Right atrium auricular region (tissue), 2 donors: ENCODE measurements at regions not wholly inside any gene's neighbourhood (a gene's known extent, or its start where the extent isn't known, plus 50 kb on each side); places are given as distances from the start of the nearest gene placed in this dataset.

Experiments used
- DNase-seq: peaks from one replicate; pipeline ENCODE4 v3.0.0-alpha.2; 2019; ENCODE audit warnings: low spot score
- H3K27ac ChIP-seq, 2 donors: fragments of 200-600 bp; sonication (generic); 1 replicate in 1 of 2; 2 replicates in 1 of 2; pipeline ENCODE4 v1.5.1; 2016 to 2019
- H3K27me3 ChIP-seq, 2 donors: fragments of 200-600 bp; sonication (generic); one replicate each; pipeline versions ENCODE4 v1.5.1 to v1.6.0; 2017 to 2019
- H3K36me3 ChIP-seq: fragments of 200-600 bp; sonication (generic); one replicate; pipeline ENCODE4 v1.5.1; 2016
- H3K4me1 ChIP-seq, 2 donors: fragments of 200-600 bp; sonication (generic); one replicate each; pipeline versions ENCODE4 v1.5.1 to v1.6.0; 2017 to 2019
- H3K4me3 ChIP-seq, 2 donors: fragments of 200-600 bp; sonication (generic); 1 replicate in 1 of 2; 2 replicates in 1 of 2; pipeline ENCODE4 v1.5.1; 2017 to 2019; ENCODE audit warnings: mild to moderate bottlenecking in 1 of 2, moderate library complexity in 1 of 2
- H3K9me3 ChIP-seq, 2 donors: fragments of 200-600 bp; sonication (generic); one replicate each; pipeline ENCODE4 v1.5.1; 2019
- CTCF ChIP-seq, 2 donors: fragments of 200-600 bp; sonication (generic); IDR thresholded peaks; one replicate each; pipeline ENCODE4 v1.5.1; 2019; ENCODE audit warnings: antibody characterized with exemption in 2 of 2

DNA sequence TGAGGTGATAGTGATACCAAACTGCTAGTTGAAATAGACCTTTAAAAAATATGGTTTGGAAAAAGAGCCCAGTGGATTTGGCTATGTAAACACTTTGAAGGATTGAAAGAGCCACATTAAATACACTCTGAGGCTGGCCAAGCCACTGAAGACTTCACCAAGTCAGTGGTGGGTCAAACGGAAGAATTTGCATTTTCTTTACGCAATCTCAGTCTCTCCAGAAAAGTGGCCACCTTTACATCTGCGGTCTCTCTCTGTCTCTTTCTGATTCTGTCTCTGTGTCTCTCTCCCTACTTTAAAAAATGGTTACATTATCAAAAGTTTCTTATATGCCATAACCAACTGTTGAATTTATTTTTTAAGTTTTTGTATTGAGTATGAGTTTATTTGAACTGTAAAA, 651.2 kb upstream of the PITX2 start:
- no peak overlapping the region for H3K27ac ChIP-seq
- no peak for TF ChIP-seq CTCF (IDR thresholded peaks at IDR 0.05)
- no peaks in the 10 kb centered on the region for H3K27me3 ChIP-seq
- no peak for DNase-seq
- no peak overlapping the region for H3K4me3 ChIP-seq
- peaks cover 0 to 7% of the 10 kb centered on the region in 2 donors for H3K4me1 ChIP-seq
- no peaks in the 10 kb centered on the region for H3K36me3 ChIP-seq
- H3K9me3 ChIP-seq = no peaks in the 10 kb centered on the region

GRCh38 chr4:111274486-111274885, 651.6 kb upstream of the PITX2 start:
- Histone ChIP-seq H3K4me3 (no peak overlapping the region), H3K9me3 (no peaks in the 10 kb centered on the region), H3K27me3 (no peaks in the 10 kb centered on the region), H3K27ac (no peak overlapping the region), H3K4me1 (peaks cover 0 to 4% of the 10 kb centered on the region in 2 donors), H3K36me3 (no peaks in the 10 kb centered on the region)
- TF ChIP-seq CTCF (IDR thresholded peaks at IDR 0.05) = no peak
- no peak for DNase-seq

- Histone ChIP-seq H3K9me3 (no peaks in the 10 kb centered on the region), H3K27ac (no peak overlapping the region), H3K27me3 (no peaks in the 10 kb centered on the region), H3K4me1 (no peaks in the 10 kb centered on the region), H3K36me3 (no peaks in the 10 kb centered on the region), H3K4me3 (no peak overlapping the region)
- no peak for DNase-seq
- TF ChIP-seq CTCF (IDR thresholded peaks at IDR 0.05) = no peak
Observed at GRCh38 chr4:111281219-111281618, 658.3 kb upstream of the PITX2 start.

DNA sequence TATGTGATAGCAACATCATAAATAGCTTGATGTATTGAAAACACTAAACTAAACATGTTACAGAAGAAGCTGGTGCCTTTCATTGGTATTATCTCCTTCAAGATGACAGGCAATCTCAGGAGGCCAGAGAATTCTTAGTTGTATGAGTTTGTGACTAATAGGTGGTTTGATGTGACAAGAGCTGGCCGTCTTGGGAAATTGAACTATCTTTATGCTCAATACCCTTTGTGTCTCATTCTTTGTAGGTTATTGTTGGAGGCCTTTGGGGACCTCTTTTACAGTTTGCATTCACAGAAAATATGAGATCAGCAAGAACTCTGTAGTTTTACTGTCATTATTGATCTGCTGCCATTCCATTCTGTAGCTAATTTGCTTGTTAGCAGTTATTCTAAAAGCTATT, 659.2 kb upstream of the PITX2 start:
- H3K27ac ChIP-seq = no peak overlapping the region
- H3K4me3 ChIP-seq = no peak overlapping the region
- TF ChIP-seq CTCF (IDR thresholded peaks at IDR 0.05) = no peak
- no peaks in the 10 kb centered on the region for H3K36me3 ChIP-seq
- no peaks in the 10 kb centered on the region for H3K9me3 ChIP-seq
- H3K27me3 ChIP-seq = no peaks in the 10 kb centered on the region
- no peaks in the 10 kb centered on the region for H3K4me1 ChIP-seq
- DNase-seq = no peak

- DNase-seq = no peak
- H3K4me3 ChIP-seq = no peak overlapping the region
Observed at GRCh38 chr4:111283066-111283677, 660.3 kb upstream of the PITX2 start.

More at GRCh38 chr4:111283066-111283677, 660.3 kb upstream of the PITX2 start:
- Histone ChIP-seq H3K27me3 (no peaks in the 10 kb centered on the region), H3K4me1 (no peaks in the 10 kb centered on the region), H3K36me3 (no peaks in the 10 kb centered on the region), H3K27ac (no peak overlapping the region), H3K9me3 (no peaks in the 10 kb centered on the region)
- TF ChIP-seq CTCF (IDR thresholded peaks at IDR 0.05) = peak; percentile 69 to 79
